Activated CD4-positive, alpha-beta T cell treated with anti-CD3 and anti-CD28 coated beads, Interleukin-2, amount 10 ng/mL, durations not matched to agents 24 days and 14 days (primary cell): ENCODE measurements at regions not wholly inside any gene's neighbourhood (a gene's known extent, or its start where the extent isn't known, plus 50 kb on each side); places are given as distances from the start of the nearest gene placed in this dataset.
"Not testable (repeated sequence)": the region's sequence is repeated elsewhere in the genome, so short reads cannot be mapped to it uniquely, and the experiment has no call there.

Experiments used
- DNase-seq: peaks from one replicate; pipeline ENCODE4 v3.0.0; 2022
- H3K27ac Mint-ChIP-seq: one replicate; pipeline ENCODE4 v1.8.0; 2022; ENCODE audit warnings: mild to moderate bottlenecking, mixed read lengths
- H3K27me3 Mint-ChIP-seq: one replicate; pipeline ENCODE4 v1.8.0; 2022; ENCODE audit warnings: mixed read lengths
- H3K36me3 Mint-ChIP-seq: one replicate; pipeline ENCODE4 v1.8.0; 2022; ENCODE audit warnings: low read depth, mild to moderate bottlenecking, mixed read lengths
- H3K4me1 Mint-ChIP-seq: one replicate; pipeline ENCODE4 v1.8.0; 2021; ENCODE audit warnings: mixed read lengths
- H3K4me3 Mint-ChIP-seq: one replicate; pipeline ENCODE4 v1.8.0; 2022; ENCODE audit warnings: mild to moderate bottlenecking, moderate library complexity, mixed read lengths
- H3K9me3 Mint-ChIP-seq: one replicate; pipeline ENCODE4 v1.8.0; 2021; ENCODE audit warnings: mixed read lengths
- intact Hi-C: fragments of 100-400 bp; cut with micrococcal nuclease; formaldehyde crosslinking; loops from one replicate; pipeline ENCODE4 v1.15.1; 2023

DNA sequence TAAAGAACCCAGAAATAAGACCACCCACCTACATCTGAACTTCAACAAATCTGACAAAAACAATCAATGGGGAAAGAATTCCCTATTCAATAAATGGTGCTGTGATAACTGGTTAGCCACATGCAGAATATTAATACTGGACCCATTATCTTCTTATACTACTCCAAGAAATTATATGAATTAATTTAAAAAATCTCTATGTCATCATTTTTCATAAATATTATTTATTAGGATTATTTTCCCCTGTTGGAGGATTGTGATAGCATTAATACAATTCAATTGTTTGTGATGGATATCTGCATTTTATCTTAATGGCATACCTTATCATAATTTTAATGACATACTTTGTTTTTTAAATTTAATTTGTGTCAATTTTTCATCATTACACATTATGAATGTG lies 682.2 kb upstream of the CTNND2 start:
- no peaks in the 10 kb centered on the region for H3K27me3 Mint-ChIP-seq
- intact Hi-C loops: no loop called here
- no peaks in the 10 kb centered on the region for H3K4me1 Mint-ChIP-seq

GRCh38 chr5:12578803-12579202 lies 674.6 kb upstream of the CTNND2 start:
- H3K36me3 Mint-ChIP-seq, H3K27ac Mint-ChIP-seq, H3K27me3 Mint-ChIP-seq, H3K4me1 Mint-ChIP-seq, H3K9me3 Mint-ChIP-seq, H3K4me3 Mint-ChIP-seq, DNase-seq, intact Hi-C loops: not testable (repeated sequence)

More for the DNA sequence above, 682.2 kb upstream of the CTNND2 start:
- H3K4me3 Mint-ChIP-seq: no peak overlapping the region
- H3K9me3 Mint-ChIP-seq: peaks cover 18% of the 10 kb centered on the region
- no peaks in the 10 kb centered on the region for H3K36me3 Mint-ChIP-seq
- no peak overlapping the region for H3K27ac Mint-ChIP-seq
- DNase-seq: no peak

DNA sequence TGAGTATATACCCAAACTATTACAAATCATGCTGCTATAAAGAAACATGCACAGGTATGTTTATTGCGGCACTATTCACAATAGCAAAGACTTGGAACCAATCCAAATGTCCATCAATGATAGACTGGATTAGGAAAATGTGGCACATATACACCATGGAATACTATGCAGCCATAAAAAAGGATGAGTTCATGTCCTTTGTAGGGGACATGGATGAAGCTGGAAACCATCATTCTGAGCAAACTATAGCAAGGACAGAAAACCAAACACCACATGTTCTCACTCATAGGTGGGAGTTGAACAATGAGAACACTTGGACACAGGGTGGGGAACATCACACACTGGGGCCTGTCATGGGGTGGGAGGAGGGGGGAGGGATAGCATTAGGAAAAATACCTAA lies 672.7 kb upstream of the CTNND2 start:
- not testable (repeated sequence) for H3K27me3 Mint-ChIP-seq, H3K4me3 Mint-ChIP-seq

GRCh38 chr5:12574298-12575093 lies 670.2 kb upstream of the CTNND2 start:
- H3K27me3 Mint-ChIP-seq, H3K4me3 Mint-ChIP-seq, H3K27ac Mint-ChIP-seq, H3K4me1 Mint-ChIP-seq, H3K36me3 Mint-ChIP-seq, DNase-seq, intact Hi-C loops: not testable (repeated sequence)
- H3K9me3 Mint-ChIP-seq: peaks cover 11% of the 10 kb centered on the region

More for the DNA sequence above, 672.7 kb upstream of the CTNND2 start:
- H3K36me3 Mint-ChIP-seq, DNase-seq, H3K4me1 Mint-ChIP-seq, H3K27ac Mint-ChIP-seq, intact Hi-C loops, H3K9me3 Mint-ChIP-seq: not testable (repeated sequence)

DNA sequence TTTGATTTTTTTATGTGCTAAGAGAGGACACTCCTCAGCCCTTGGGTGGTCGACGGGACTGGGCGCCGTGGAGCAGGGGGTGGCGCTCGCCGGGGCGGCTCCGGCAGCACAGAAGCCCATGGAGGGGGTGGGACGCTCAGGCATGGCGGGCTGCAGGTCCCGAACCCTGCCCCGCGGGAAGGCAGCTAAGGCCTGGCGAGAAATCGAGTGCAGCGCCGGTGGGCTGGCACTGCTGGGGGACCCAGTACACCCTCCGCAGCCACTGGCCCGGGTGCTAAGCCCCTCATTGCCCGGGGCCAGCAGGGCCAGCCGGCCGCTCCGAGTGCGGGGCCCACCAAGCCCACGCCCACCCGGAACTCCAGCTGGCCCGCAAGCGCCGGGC lies 669.7 kb upstream of the CTNND2 start:
- H3K36me3 Mint-ChIP-seq, DNase-seq, H3K27me3 Mint-ChIP-seq, intact Hi-C loops, H3K4me3 Mint-ChIP-seq, H3K4me1 Mint-ChIP-seq, H3K27ac Mint-ChIP-seq: not testable (repeated sequence)
- peaks cover 11% of the 10 kb centered on the region for H3K9me3 Mint-ChIP-seq

- H3K27me3 Mint-ChIP-seq: no peaks in the 10 kb centered on the region
- intact Hi-C loops: no loop called here
- H3K36me3 Mint-ChIP-seq: no peaks in the 10 kb centered on the region
- no peaks in the 10 kb centered on the region for H3K4me1 Mint-ChIP-seq
- DNase-seq: no peak
- H3K4me3 Mint-ChIP-seq: no peak overlapping the region
- H3K9me3 Mint-ChIP-seq: peaks cover 8% of the 10 kb centered on the region
- no peak overlapping the region for H3K27ac Mint-ChIP-seq
Observed at GRCh38 chr5:12570688-12571087, 666.4 kb upstream of the CTNND2 start.

- H3K27ac Mint-ChIP-seq: no peak overlapping the region
- no peaks in the 10 kb centered on the region for H3K27me3 Mint-ChIP-seq
- H3K4me3 Mint-ChIP-seq: no peak overlapping the region
- H3K4me1 Mint-ChIP-seq: no peaks in the 10 kb centered on the region
- H3K36me3 Mint-ChIP-seq: no peaks in the 10 kb centered on the region
- H3K9me3 Mint-ChIP-seq: peaks cover 5% of the 10 kb centered on the region
- no peak for DNase-seq
- intact Hi-C loops: no loop called here
Observed at GRCh38 chr5:12566441-12566840, 662.2 kb upstream of the CTNND2 start.

DNA sequence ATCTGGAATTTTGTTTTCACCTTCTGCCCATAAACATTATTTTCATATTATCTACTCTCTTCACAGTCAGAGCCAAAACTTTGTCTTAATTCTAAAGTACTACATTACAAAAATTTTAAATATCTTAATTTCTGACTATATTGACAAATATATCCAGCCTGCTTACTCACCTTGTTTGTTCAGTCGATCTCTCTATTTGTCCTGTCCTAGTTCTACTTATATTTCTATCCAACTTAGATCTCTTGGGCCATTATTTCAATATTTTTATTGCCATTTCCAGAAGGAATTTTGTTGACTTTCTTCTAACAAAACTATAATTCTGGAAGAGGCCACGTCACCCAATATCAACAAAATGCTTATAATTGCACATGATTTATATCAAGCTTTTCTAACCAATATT lies 652.8 kb upstream of the CTNND2 start:
- Mint-ChIP-seq H3K27ac (no peak overlapping the region), H3K27me3 (no peaks in the 10 kb centered on the region), H3K9me3 (peaks cover 7% of the 10 kb centered on the region), H3K4me3 (no peak overlapping the region), H3K4me1 (no peaks in the 10 kb centered on the region), H3K36me3 (no peaks in the 10 kb centered on the region)
- DNase-seq: no peak
- intact Hi-C loops: no loop called here

DNA sequence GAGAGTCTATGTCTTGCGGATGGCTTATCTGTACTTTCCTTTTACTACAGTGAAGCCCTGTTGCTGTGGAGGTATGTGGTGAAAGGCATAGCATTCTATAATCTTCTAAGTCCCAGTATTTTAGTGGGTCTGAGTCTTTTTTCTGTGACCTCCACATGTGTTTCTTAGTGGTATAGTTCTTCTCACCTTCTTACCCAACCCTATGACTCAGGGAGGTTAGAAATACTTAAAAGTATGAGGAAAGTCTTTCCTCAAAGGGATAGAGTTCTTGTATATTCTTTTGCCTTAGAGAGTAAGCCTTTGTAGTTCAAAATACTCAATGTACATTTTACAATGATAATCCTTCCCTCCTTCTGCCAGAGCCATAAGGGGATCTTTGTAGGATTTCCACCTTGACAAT lies 621.9 kb upstream of the CTNND2 start:
- H3K4me3 Mint-ChIP-seq: no peak overlapping the region
- H3K27ac Mint-ChIP-seq: no peak overlapping the region
- no peaks in the 10 kb centered on the region for H3K27me3 Mint-ChIP-seq
- H3K9me3 Mint-ChIP-seq: peaks cover 10% of the 10 kb centered on the region
- DNase-seq: no peak
- H3K4me1 Mint-ChIP-seq: no peaks in the 10 kb centered on the region
- intact Hi-C loops: no loop called here
- H3K36me3 Mint-ChIP-seq: no peaks in the 10 kb centered on the region

GRCh38 chr5:12522116-12522515 lies 617.9 kb upstream of the CTNND2 start:
- Mint-ChIP-seq H3K9me3 (peaks cover 20% of the 10 kb centered on the region), H3K4me1 (no peaks in the 10 kb centered on the region), H3K36me3 (no peaks in the 10 kb centered on the region), H3K27me3 (no peaks in the 10 kb centered on the region), H3K27ac (no peak overlapping the region), H3K4me3 (no peak overlapping the region)
- intact Hi-C loops: no loop called here
- DNase-seq: no peak

- H3K27ac Mint-ChIP-seq, H3K36me3 Mint-ChIP-seq, H3K27me3 Mint-ChIP-seq, DNase-seq, H3K4me1 Mint-ChIP-seq, H3K4me3 Mint-ChIP-seq, intact Hi-C loops: not testable (repeated sequence)
- peaks cover 21% of the 10 kb centered on the region for H3K9me3 Mint-ChIP-seq
Observed at GRCh38 chr5:12504983-12505382, 600.7 kb upstream of the CTNND2 start.

- Mint-ChIP-seq H3K4me3 (no peak overlapping the region), H3K27ac (no peak overlapping the region), H3K9me3 (peaks cover 3% of the 10 kb centered on the region), H3K27me3 (no peaks in the 10 kb centered on the region), H3K36me3 (no peaks in the 10 kb centered on the region), H3K4me1 (no peaks in the 10 kb centered on the region)
- intact Hi-C loops: no loop called here
- no peak for DNase-seq
Observed at GRCh38 chr5:12488161-12488560, 583.9 kb upstream of the CTNND2 start.

- H3K27ac Mint-ChIP-seq: no peak overlapping the region
- no peaks in the 10 kb centered on the region for H3K9me3 Mint-ChIP-seq
- intact Hi-C loops: no loop called here
- no peak for DNase-seq
- no peaks in the 10 kb centered on the region for H3K4me1 Mint-ChIP-seq
- H3K27me3 Mint-ChIP-seq: no peaks in the 10 kb centered on the region
- no peaks in the 10 kb centered on the region for H3K36me3 Mint-ChIP-seq
- H3K4me3 Mint-ChIP-seq: no peak overlapping the region
Observed at GRCh38 chr5:12480487-12480886, 576.2 kb upstream of the CTNND2 start.

- H3K36me3 Mint-ChIP-seq: no peaks in the 10 kb centered on the region
- no peak overlapping the region for H3K27ac Mint-ChIP-seq
- peaks cover 4% of the 10 kb centered on the region for H3K9me3 Mint-ChIP-seq
- intact Hi-C loops: no loop called here
- H3K4me1 Mint-ChIP-seq: no peaks in the 10 kb centered on the region
- no peaks in the 10 kb centered on the region for H3K27me3 Mint-ChIP-seq
- no peak for DNase-seq
- no peak overlapping the region for H3K4me3 Mint-ChIP-seq
Observed at GRCh38 chr5:12477554-12477953, 573.3 kb upstream of the CTNND2 start.

GRCh38 chr5:12467799-12468198 lies 563.6 kb upstream of the CTNND2 start:
- peaks cover 29% of the 10 kb centered on the region for H3K9me3 Mint-ChIP-seq
- DNase-seq: no peak
- H3K27me3 Mint-ChIP-seq: no peaks in the 10 kb centered on the region
- H3K36me3 Mint-ChIP-seq: no peaks in the 10 kb centered on the region
- H3K27ac Mint-ChIP-seq: no peak overlapping the region
- intact Hi-C loops: no loop called here
- no peaks in the 10 kb centered on the region for H3K4me1 Mint-ChIP-seq
- H3K4me3 Mint-ChIP-seq: no peak overlapping the region
